BLaER1 treated with 17β-estradiol and CSF1 and Interleukin-3, amounts not matched to agents 10 nM and 100 nM (cell line): ENCODE measurements at regions not wholly inside any gene's neighbourhood (a gene's known extent, or its start where the extent isn't known, plus 50 kb on each side); places are given as distances from the start of the nearest gene placed in this dataset.
"Not testable (repeated sequence)": the region's sequence is repeated elsewhere in the genome, so short reads cannot be mapped to it uniquely, and the experiment has no call there.

Experiments
- H3K27ac ChIP-seq, 11 experiments: shearing (Covaris generic); formaldehyde crosslinking; 2 replicates each; pipeline ENCODE4 v1.8.1; 2022
- H3K27me3 ChIP-seq, 11 experiments: shearing (Covaris generic); formaldehyde crosslinking; 2 replicates each; pipeline ENCODE4 v1.8.1; 2022
- H3K36me3 ChIP-seq, 11 experiments: shearing (Covaris generic); formaldehyde crosslinking; 2 replicates each; pipeline ENCODE4 v1.8.1; 2022
- H3K4me1 ChIP-seq, 10 experiments: shearing (Covaris generic); formaldehyde crosslinking; 2 replicates each; pipeline ENCODE4 v1.8.1; 2022
- H3K4me2 ChIP-seq, 11 experiments: shearing (Covaris generic); formaldehyde crosslinking; 2 replicates each; pipeline ENCODE4 v1.8.1; 2022
- H3K4me3 ChIP-seq, 10 experiments: shearing (Covaris generic); formaldehyde crosslinking; 2 replicates each; pipeline ENCODE4 v1.8.1; 2022
- H3K9ac ChIP-seq, 11 experiments: shearing (Covaris generic); formaldehyde crosslinking; 2 replicates each; pipeline ENCODE4 v1.8.1; 2022
- H3K9me3 ChIP-seq, 11 experiments: shearing (Covaris generic); formaldehyde crosslinking; replicated peaks in 1 of 11; 2 replicates each; pipeline ENCODE4 v1.8.1; 2022
- H4K20me1 ChIP-seq, 11 experiments: shearing (Covaris generic); formaldehyde crosslinking; 2 replicates each; pipeline ENCODE4 v1.8.1; 2022
- Cebpa-rat ChIP-seq, 11 experiments: shearing (Covaris generic); IDR thresholded peaks; 2 replicates each; pipeline ENCODE4 v1.8.1; 2022

- H3K4me2 ChIP-seq = no peak overlapping the region
- no peak overlapping the region for H3K9ac ChIP-seq
- TF ChIP-seq Cebpa-rat (IDR thresholded peaks at IDR 0.05) = no peak
- peaks cover 0 to 7% (median 0%) of the 10 kb centered on the region in 10 experiments; a peak in 3 of 20 replicates for H3K4me1 ChIP-seq
- no peak overlapping the region for H3K4me3 ChIP-seq
- no peak overlapping the region for H3K27ac ChIP-seq
- no peaks in the 10 kb centered on the region for H3K27me3 ChIP-seq
- H3K36me3 ChIP-seq = no peaks in the 10 kb centered on the region
- peaks cover 0 to 12% (median 8%) of the 10 kb centered on the region in 11 experiments; a peak in 8 of 22 replicates for H3K9me3 ChIP-seq
- no peaks in the 10 kb centered on the region for H4K20me1 ChIP-seq
Measured at GRCh38 chr10:84008878-84009277, 130.4 kb upstream of the GHITM start.

DNA sequence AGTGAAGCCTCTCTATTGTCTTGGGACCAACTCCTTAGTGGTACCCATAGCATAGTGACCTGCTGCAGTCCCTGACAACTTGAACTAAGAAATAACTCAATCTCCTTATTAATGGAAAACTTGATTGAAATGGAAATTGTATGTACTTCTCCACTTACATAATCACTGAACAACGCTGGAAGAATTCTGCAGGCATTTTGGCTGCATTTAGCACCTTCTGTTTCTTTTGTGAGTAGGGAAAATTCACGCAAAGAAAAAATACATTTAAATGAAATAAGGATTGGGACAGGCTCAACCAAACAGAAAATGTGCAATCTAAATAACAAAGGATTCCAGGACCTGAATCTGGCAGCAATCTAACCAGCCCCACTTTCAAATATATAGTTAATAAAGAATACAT lies 126.9 kb upstream of the GHITM start:
- Histone ChIP-seq H3K9ac (no peak overlapping the region), H3K4me1 (peaks cover 0 to 7% (median 0%) of the 10 kb centered on the region in 10 experiments; a peak in 3 of 20 replicates), H3K27me3 (no peaks in the 10 kb centered on the region), H3K9me3 (peaks cover 0 to 12% (median 8%) of the 10 kb centered on the region in 11 experiments; a peak in 8 of 22 replicates), H3K4me3 (no peak overlapping the region), H3K4me2 (no peak overlapping the region), H4K20me1 (no peaks in the 10 kb centered on the region), H3K27ac (no peak overlapping the region), H3K36me3 (no peaks in the 10 kb centered on the region)
- no peak for TF ChIP-seq Cebpa-rat (IDR thresholded peaks at IDR 0.05)

DNA sequence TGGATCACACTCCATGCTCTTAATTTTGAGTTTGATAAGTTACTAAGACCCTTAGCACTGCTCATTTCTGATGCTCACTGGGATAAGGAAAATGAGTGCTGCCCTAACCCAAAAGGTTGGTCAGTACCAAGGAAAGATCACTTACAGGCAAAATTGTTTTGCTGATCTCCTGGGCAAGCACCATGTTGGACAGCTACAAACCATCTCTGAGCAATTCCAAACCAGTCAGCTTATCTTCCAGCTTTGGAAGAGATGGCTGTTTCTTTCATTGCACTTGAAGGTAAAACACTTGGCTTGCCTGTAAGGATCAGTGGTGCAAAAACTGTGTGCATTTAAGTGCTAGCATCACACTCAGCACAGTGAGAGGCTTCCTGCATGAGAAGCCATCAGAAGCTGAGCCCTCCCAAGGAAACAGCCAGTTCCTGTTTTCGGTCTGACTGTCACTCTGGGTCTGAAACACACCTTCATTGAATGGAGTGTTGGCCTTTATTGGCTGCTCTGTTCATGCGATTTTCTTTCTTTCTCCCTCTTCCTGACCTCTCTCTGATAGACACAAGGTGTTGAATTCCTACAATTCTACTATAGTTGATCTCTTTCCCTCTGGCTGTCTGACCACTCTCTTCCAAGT lies 126.4 kb upstream of the GHITM start:
- H3K27me3 ChIP-seq = no peaks in the 10 kb centered on the region
- H3K4me3 ChIP-seq = no peak overlapping the region
- H3K9me3 ChIP-seq = peaks cover 0 to 12% (median 8%) of the 10 kb centered on the region in 11 experiments; a peak in 8 of 22 replicates
- no peak overlapping the region for H3K27ac ChIP-seq
- no peak for TF ChIP-seq Cebpa-rat (IDR thresholded peaks at IDR 0.05)
- H3K36me3 ChIP-seq = no peaks in the 10 kb centered on the region
- H3K4me2 ChIP-seq = peak overlapping the region in 1 of 11 experiments; percentile 13; a peak in 1 of 22 replicates
- H4K20me1 ChIP-seq = no peaks in the 10 kb centered on the region
- H3K4me1 ChIP-seq = peaks cover 0 to 7% (median 0%) of the 10 kb centered on the region in 10 experiments; a peak in 3 of 20 replicates
- no peak overlapping the region for H3K9ac ChIP-seq

DNA sequence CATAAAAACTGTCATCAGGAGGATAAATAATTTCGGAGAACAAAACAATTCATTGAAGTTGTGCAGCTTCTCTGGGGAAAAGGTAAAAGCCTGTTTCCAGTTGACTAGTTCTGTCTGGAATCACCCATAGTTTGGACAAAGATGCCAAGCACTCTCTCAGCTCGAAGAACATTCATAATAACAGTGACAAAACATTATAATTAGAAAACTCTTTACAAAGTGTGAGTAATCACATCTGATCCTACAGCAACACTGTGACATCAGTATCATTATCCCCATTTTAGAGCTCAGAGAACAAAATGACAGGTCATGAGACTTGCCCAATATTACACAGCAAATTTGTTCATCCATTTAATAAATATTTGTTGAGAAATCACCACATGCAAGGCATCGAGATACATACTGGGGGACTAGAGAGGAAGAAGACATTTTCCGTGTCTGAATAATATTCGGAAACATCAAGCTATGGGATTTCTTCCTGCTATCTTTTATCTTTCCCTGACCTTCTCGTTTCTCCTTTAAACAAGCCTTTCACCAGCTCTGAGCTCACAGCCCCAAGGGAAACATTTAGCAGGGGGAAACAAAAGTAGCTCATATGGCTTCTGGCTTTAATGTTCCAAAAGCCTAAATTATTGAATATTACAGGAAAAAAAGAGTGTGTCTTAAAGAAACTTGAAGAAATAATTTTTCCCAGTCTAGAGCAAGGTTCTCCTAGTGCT lies 123.3 kb upstream of the GHITM start:
- no peak for TF ChIP-seq Cebpa-rat (IDR thresholded peaks at IDR 0.05)
- no peak overlapping the region for H3K9ac ChIP-seq
- H3K9me3 ChIP-seq = peaks cover 0 to 12% (median 0%) of the 10 kb centered on the region in 11 experiments; a peak in 6 of 22 replicates
- H3K4me2 ChIP-seq = no peak overlapping the region
- peaks cover 0 to 7% (median 0%) of the 10 kb centered on the region in 10 experiments; a peak in 3 of 20 replicates for H3K4me1 ChIP-seq
- no peaks in the 10 kb centered on the region for H4K20me1 ChIP-seq
- no peak overlapping the region for H3K4me3 ChIP-seq
- H3K36me3 ChIP-seq = no peaks in the 10 kb centered on the region
- H3K27me3 ChIP-seq = no peaks in the 10 kb centered on the region
- no peak overlapping the region for H3K27ac ChIP-seq

- H3K27ac ChIP-seq = no peak overlapping the region
- no peak overlapping the region for H3K4me3 ChIP-seq
- no peaks in the 10 kb centered on the region for H3K36me3 ChIP-seq
- no peak overlapping the region for H3K9ac ChIP-seq
- peaks cover 0 to 12% (median 5%) of the 10 kb centered on the region in 11 experiments; a peak in 9 of 22 replicates for H3K9me3 ChIP-seq
- no peaks in the 10 kb centered on the region for H4K20me1 ChIP-seq
- no peak overlapping the region for H3K4me2 ChIP-seq
- no peaks in the 10 kb centered on the region for H3K27me3 ChIP-seq
- no peaks in the 10 kb centered on the region for H3K4me1 ChIP-seq
- TF ChIP-seq Cebpa-rat (IDR thresholded peaks at IDR 0.05) = no peak
Measured at GRCh38 chr10:84018826-84019225, 120.5 kb upstream of the GHITM start.

GRCh38 chr10:84019854-84020458 lies 119.4 kb upstream of the GHITM start:
- H4K20me1 ChIP-seq, H3K4me3 ChIP-seq, H3K27ac ChIP-seq, H3K9ac ChIP-seq, H3K4me2 ChIP-seq, H3K4me1 ChIP-seq, H3K36me3 ChIP-seq, H3K27me3 ChIP-seq: not testable (repeated sequence)
- peaks cover 0 to 14% (median 12%) of the 10 kb centered on the region in 11 experiments; a peak in 11 of 22 replicates for H3K9me3 ChIP-seq

- no peak overlapping the region for H3K27ac ChIP-seq
- no peak for TF ChIP-seq Cebpa-rat (IDR thresholded peaks at IDR 0.05)
- no peak overlapping the region for H3K4me3 ChIP-seq
- H3K9me3 ChIP-seq = peaks cover 0 to 18% (median 5%) of the 10 kb centered on the region in 11 experiments; a peak in 7 of 22 replicates
- no peaks in the 10 kb centered on the region for H3K36me3 ChIP-seq
- H3K4me2 ChIP-seq = no peak overlapping the region
- no peaks in the 10 kb centered on the region for H4K20me1 ChIP-seq
- H3K4me1 ChIP-seq = peaks cover 0 to 4% (median 0%) of the 10 kb centered on the region in 10 experiments; a peak in 2 of 20 replicates
- H3K9ac ChIP-seq = no peak overlapping the region
- H3K27me3 ChIP-seq = no peaks in the 10 kb centered on the region
Measured at GRCh38 chr10:84026821-84027257, 112.5 kb upstream of the GHITM start.

- H3K27me3 ChIP-seq = no peaks in the 10 kb centered on the region
- no peaks in the 10 kb centered on the region for H4K20me1 ChIP-seq
- H3K4me1 ChIP-seq = peaks cover 0 to 4% (median 0%) of the 10 kb centered on the region in 10 experiments; a peak in 2 of 20 replicates
- peaks cover 0 to 5% (median under 1%) of the 10 kb centered on the region in 11 experiments; a peak in 6 of 22 replicates for H3K9me3 ChIP-seq
- no peak for TF ChIP-seq Cebpa-rat (IDR thresholded peaks at IDR 0.05)
- no peak overlapping the region for H3K9ac ChIP-seq
- H3K27ac ChIP-seq = no peak overlapping the region
- H3K4me2 ChIP-seq = no peak overlapping the region
- no peak overlapping the region for H3K4me3 ChIP-seq
- H3K36me3 ChIP-seq = no peaks in the 10 kb centered on the region
Measured at GRCh38 chr10:84029840-84030239, 109.5 kb upstream of the GHITM start.

GRCh38 chr10:84038035-84038434 lies 101.3 kb upstream of the GHITM start:
- H3K36me3 ChIP-seq = no peaks in the 10 kb centered on the region
- H3K4me3 ChIP-seq = no peak overlapping the region
- no peaks in the 10 kb centered on the region; a peak in 2 of 22 replicates for H3K9me3 ChIP-seq
- no peaks in the 10 kb centered on the region for H4K20me1 ChIP-seq
- no peaks in the 10 kb centered on the region for H3K27me3 ChIP-seq
- no peaks in the 10 kb centered on the region for H3K4me1 ChIP-seq
- H3K4me2 ChIP-seq = no peak overlapping the region
- H3K9ac ChIP-seq = no peak overlapping the region
- H3K27ac ChIP-seq = no peak overlapping the region
- TF ChIP-seq Cebpa-rat (IDR thresholded peaks at IDR 0.05) = no peak
